GM18868 (cell line): ENCODE measurements at regions not wholly inside any gene's neighbourhood (a gene's known extent, or its start where the extent isn't known, plus 50 kb on each side); places are given as distances from the start of the nearest gene placed in this dataset.

Source experiments
- ATAC-seq: cut with Tn5 transposase; IDR thresholded peaks from one replicate; pipeline ENCODE4 v1.9.1; 2021; ENCODE audit warnings: mild to moderate bottlenecking, moderate library complexity; ENCODE audit not compliant: unreplicated experiment

GRCh38 chr6:145380186-145380585, 355.1 kb downstream of the EPM2A start:
- no peak for ATAC-seq

GRCh38 chr6:145381941-145382340, 353.4 kb downstream of the EPM2A start:
- no peak for ATAC-seq

- no peak for ATAC-seq
Measured at GRCh38 chr6:145383428-145383827, 351.9 kb downstream of the EPM2A start.

GRCh38 chr6:145384503-145384902, 350.8 kb downstream of the EPM2A start:
- ATAC-seq: no peak

GRCh38 chr6:145396499-145396898, 338.8 kb downstream of the EPM2A start:
- no peak for ATAC-seq

GRCh38 chr6:145400508-145400907, 334.8 kb downstream of the EPM2A start:
- no peak for ATAC-seq

- no peak for ATAC-seq
Measured at GRCh38 chr6:145405006-145405551, 330.2 kb downstream of the EPM2A start.

GRCh38 chr6:145406783-145407182, 328.5 kb downstream of the EPM2A start:
- ATAC-seq: no peak

- no peak for ATAC-seq
Measured at GRCh38 chr6:145415616-145416015, 319.7 kb downstream of the EPM2A start.

DNA sequence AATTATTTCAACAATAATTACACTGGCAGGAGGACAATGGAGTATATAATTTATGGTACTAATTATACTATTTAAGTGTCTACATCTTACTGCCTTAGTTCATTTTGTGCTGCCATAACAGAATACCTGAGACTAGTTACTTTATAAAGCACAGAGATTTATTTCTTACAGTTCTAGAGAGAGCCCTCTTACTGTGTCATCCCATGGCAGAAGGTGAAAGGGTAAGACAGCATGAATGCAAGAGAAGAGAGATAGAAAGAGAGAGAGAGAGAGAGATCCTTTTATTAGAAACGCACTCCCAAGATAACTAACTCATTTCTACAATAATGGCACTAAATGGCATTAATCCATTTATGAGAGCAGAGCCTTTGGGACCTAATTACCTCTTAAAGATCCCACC, 314.7 kb downstream of the EPM2A start:
- ATAC-seq: no peak

- ATAC-seq: no peak
Measured at GRCh38 chr6:145423936-145424335, 311.4 kb downstream of the EPM2A start.

DNA sequence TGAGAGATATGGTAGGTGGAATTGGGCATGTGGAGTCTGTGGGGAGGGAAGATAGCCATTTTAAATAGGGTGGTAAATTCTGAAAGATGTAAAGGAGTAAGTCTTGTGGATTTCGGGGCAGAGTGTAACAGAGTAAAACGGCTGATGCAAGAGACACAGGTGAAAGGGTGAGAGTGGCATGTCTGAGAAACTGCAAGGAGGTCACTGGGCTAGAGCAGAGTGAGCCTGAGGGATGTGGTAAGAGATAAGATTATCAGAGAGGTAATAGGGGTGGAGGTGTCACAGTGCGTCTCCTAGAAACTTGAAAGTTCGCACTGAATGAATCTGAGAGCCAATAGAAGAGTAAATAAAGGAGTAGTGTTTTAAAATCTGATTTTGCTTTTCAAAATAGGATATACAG, 308.1 kb downstream of the EPM2A start:
- ATAC-seq: no peak

DNA sequence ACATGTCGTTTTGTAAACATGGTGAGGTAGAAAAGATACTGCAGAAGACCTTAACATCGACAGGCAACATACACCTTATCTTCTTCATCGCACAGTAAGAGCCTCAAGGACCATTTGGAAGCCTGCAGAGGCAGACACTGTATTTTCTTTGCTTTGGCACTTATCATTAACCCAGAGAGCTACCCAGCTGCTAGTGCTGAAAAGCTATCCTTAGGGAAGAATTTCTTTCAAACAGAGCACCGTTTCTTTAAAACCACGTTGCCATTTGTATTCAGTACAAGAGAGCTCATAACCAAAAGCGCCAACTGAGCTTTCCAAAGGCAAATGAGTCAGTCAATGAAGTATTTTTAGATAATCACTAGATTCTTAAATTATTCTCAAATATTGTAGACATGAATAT, 306.6 kb downstream of the EPM2A start:
- no peak for ATAC-seq

GRCh38 chr6:145442110-145442509, 293.2 kb downstream of the EPM2A start:
- ATAC-seq: no peak

DNA sequence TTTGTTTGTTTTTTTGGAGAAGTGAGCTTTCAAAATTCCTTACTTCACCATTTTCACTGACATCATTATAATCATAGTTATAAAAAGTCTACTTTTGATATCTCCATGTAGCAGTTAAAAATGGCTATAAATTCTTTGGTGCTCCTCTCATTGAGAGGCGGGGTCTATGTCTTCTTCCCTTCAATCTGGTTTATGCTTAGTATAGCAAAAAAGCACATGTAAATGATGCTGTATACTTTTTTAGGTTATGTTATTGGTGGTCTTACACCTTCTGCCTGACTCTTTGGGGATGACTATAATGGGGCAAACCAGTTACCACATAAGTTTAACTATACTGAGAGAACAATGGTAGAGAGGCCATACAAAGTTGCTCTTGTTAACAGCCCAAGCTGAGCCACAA, 289.6 kb downstream of the EPM2A start:
- ATAC-seq: no peak

DNA sequence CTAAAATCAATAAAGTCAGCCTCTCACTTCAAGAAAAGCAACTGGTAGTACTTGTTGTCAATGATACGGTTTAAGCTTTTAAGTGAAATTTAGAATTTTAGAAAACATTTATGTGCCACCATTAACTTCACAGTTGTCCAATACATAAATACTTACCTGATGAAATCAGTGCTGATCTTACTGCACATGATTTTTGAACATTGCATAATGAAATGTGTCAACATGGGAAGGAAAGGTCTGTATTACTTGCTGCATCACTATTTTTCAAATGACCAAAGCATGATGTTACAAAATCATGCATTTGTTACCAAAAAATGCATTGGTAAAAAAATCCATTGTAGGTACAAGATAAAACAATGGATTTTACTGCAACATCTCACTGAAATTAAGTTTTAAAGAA, 284.3 kb downstream of the EPM2A start:
- ATAC-seq: no peak

DNA sequence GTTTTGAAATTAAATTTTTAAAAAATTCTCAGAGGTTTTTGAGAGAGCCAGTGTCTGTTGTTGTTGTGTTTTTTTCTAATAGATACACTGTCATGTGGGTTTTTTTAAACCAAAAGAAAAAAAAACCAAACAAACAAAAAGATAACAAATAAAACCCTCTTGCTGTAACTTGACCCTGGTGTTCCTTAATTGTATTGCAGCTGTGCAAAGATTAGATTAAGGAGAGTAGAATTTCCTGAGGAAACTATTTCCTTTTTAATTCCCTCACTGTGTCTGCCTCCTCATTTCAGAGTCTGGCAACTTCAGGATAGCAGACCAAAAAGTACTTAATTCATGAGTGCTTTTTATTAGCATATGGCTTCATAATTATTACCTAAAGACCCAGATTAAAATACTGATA, 281.9 kb downstream of the EPM2A start:
- ATAC-seq: no peak

DNA sequence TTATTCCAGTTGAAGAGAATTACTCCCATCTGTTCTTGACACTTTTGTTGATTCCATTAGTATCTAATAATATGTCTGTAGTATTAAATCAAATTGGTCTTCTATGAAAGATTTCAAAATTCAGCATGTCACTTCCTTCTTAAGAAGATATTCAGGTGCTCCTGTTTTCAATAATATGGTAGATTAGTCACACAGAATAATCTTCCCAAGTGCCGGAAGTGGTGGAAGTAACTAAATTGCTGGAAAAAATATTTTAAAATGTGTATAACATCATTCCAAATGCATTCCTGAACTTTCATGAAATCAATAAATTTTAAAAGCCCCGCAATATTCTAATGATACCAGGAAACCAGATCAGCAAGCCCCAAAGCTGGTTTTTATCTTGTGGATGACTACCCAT, 281.3 kb downstream of the EPM2A start:
- ATAC-seq: no peak

DNA sequence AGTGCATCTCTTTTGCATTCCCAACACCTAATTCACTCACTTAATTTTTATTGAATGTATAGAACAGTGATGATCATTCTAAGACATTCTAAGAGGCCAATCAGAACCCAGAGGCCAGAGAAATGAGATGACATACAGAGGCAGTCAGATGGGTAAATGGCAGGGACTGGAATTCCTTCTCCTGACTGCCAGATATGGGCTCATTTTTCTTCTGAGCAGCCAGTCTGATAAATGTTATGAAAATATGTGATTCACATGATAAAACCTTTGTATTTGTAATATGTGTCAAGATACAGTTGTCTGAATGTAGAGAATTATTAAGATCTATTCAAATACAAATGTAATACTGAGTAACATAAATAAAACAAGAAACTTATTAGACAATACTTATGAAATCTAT, 277.8 kb downstream of the EPM2A start:
- ATAC-seq: no peak

DNA sequence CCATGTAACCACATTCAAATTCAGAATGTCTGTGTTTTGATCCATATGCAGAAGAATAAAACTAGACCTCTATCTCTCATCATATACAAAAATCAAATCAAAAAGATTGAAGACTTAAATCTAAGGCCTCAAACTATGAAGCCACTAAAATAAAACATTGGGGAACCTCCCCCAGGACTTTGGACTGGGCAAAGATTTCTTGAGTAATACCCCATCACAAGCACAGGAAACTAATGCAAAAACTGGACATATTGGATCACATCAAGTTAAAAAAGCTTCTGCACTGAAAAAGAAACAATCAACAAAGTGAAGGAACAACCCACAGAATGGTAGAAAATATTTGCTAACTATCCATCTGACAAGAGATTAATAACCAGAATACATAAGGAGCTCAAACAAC, 266.8 kb downstream of the EPM2A start:
- ATAC-seq: no peak

DNA sequence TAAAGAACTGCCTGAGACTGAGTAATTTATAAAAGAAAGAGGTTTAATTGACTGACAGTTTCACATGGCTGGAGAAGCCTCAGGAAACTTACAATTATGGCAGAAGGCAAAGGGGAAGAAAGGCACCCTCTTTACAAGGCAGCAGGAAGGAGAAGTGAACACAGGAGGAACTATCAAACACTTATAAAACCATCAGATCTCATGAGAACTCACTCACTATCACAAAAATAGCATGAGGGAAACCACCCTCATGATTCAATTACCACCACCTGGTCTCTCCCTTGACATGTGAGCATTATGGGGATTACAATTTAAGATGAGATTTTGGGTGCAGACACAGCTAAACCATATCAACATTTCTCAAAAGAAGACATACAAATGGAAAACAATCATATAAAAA, 266.3 kb downstream of the EPM2A start:
- ATAC-seq: no peak

GRCh38 chr6:145475794-145476396, 259.4 kb downstream of the EPM2A start:
- no peak for ATAC-seq

DNA sequence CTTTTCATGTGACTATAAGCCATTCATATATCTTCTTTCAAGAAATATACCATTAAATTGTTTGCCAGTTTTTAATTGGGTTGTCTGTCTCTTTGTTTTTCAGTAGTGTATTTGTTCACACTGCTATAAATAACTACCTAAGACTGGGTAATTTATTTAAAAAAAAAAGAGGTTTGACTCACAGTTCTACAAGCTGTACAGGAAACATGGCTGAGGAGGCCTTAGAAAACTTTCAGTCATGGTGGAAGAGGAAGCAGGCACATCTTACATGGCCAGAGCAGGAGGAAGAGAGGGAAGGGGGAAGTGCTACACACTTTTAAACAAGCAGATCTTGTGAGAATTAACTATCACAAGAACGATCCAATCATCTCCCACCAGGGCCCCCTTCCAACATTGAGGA, 255.3 kb downstream of the EPM2A start:
- no peak for ATAC-seq
